GM23338 (cell line): ENCODE measurements at regions not wholly inside any gene's neighbourhood (a gene's known extent, or its start where the extent isn't known, plus 50 kb on each side); places are given as distances from the start of the nearest gene placed in this dataset.

ENCODE experiments used
- ATAC-seq: fragments of 200-7000 bp; cut with Tn5 transposase; 3 replicates; pipeline ENCODE4 v1.9.1; 2020
- DNase-seq: peaks from one replicate; pipeline ENCODE4 v3.0.0-alpha.2; 2015; ENCODE audit warnings: low spot score
- H2AFZ ChIP-seq: fragments of 200-600 bp; sonication (generic); 2 replicates; pipeline ENCODE4 v1.8.0; 2016; ENCODE audit warnings: antibody characterized with exemption, mild to moderate bottlenecking, moderate library complexity
- H3F3A ChIP-seq: fragments of 200-600 bp; sonication (generic); replicated peaks from 2 replicates; pipeline ENCODE4 v1.8.0; 2017; ENCODE audit warnings: antibody characterized with exemption, mixed run types, low read depth
- H3K27ac ChIP-seq: fragments of 200-600 bp; sonication (generic); 2 replicates; pipeline ENCODE4 v1.6.1; 2016; ENCODE audit warnings: low read depth
- H3K27me3 ChIP-seq: fragments of 200-600 bp; sonication (generic); 2 replicates; pipeline ENCODE4 v1.8.0; 2016; ENCODE audit warnings: mild to moderate bottlenecking, mixed run types, moderate library complexity; ENCODE audit not compliant: insufficient read depth
- H3K36me3 ChIP-seq: fragments of 200-600 bp; sonication (generic); 2 replicates; pipeline ENCODE4 v1.8.0; 2016; ENCODE audit warnings: mild to moderate bottlenecking; ENCODE audit not compliant: insufficient read depth
- H3K4me1 ChIP-seq: fragments of 200-600 bp; sonication (generic); 2 replicates; pipeline ENCODE4 v1.8.0; 2016; ENCODE audit warnings: mild to moderate bottlenecking, moderate library complexity; ENCODE audit not compliant: insufficient read depth
- H3K4me2 ChIP-seq: fragments of 200-600 bp; sonication (generic); 2 replicates; pipeline ENCODE4 v1.7.1; 2017; ENCODE audit warnings: mixed run types
- H3K4me3 ChIP-seq: fragments of 200-600 bp; sonication (generic); 2 replicates; pipeline ENCODE4 v1.6.1; 2016; ENCODE audit warnings: mixed run types
- H3K79me2 ChIP-seq: fragments of 200-600 bp; sonication (generic); replicated peaks from 2 replicates; pipeline ENCODE4 v1.8.0; 2017; ENCODE audit warnings: mild to moderate bottlenecking; ENCODE audit not compliant: insufficient read depth
- H3K9me2 ChIP-seq: fragments of 200-600 bp; sonication (generic); 2 replicates; pipeline ENCODE4 v1.8.0; 2017; ENCODE audit not compliant: insufficient read depth
- H4K20me1 ChIP-seq: fragments of 200-600 bp; sonication (generic); replicated peaks from 2 replicates; pipeline ENCODE4 v1.8.0; 2017; ENCODE audit warnings: mild to moderate bottlenecking; ENCODE audit not compliant: insufficient read depth
- H3K27ac Mint-ChIP-seq: 2 replicates; pipeline ENCODE4 v1.8.0; 2020; ENCODE audit warnings: inconsistent platforms, mild to moderate bottlenecking, moderate library complexity, mixed read lengths
- H3K27me3 Mint-ChIP-seq: 3 replicates; pipeline ENCODE4 v1.8.0; 2022; ENCODE audit warnings: low read depth, mild to moderate bottlenecking, moderate library complexity, mixed read lengths, inconsistent platforms; ENCODE audit not compliant: insufficient read depth, poor library complexity
- H3K36me3 Mint-ChIP-seq: 3 replicates; pipeline ENCODE4 v1.8.0; 2021; ENCODE audit warnings: low read depth, mild to moderate bottlenecking, inconsistent platforms, moderate library complexity, mixed read lengths
- H3K4me1 Mint-ChIP-seq: 3 replicates; pipeline ENCODE4 v1.8.0; 2020; ENCODE audit warnings: mild to moderate bottlenecking, inconsistent platforms, mixed read lengths
- H3K4me3 Mint-ChIP-seq: 3 replicates; pipeline ENCODE4 v1.8.0; 2021; ENCODE audit warnings: moderate library complexity, mild to moderate bottlenecking, inconsistent platforms, mixed read lengths
- H3K9me3 Mint-ChIP-seq: 3 replicates; pipeline ENCODE4 v1.8.0; 2020; ENCODE audit warnings: moderate library complexity, mild to moderate bottlenecking, inconsistent platforms, mixed read lengths
- JUNB ChIP-seq: IDR thresholded peaks from one replicate; pipeline ENCODE4 v1.6.1; 2016; ENCODE audit warnings: antibody characterized with exemption; ENCODE audit not compliant: unreplicated experiment
- NANOG ChIP-seq: IDR thresholded peaks from 2 replicates; pipeline ENCODE4 v1.6.1; 2016; ENCODE audit warnings: antibody characterized with exemption, borderline replicate concordance
- STAT1 ChIP-seq: IDR thresholded peaks from one replicate; pipeline ENCODE4 v1.6.1; 2016; ENCODE audit warnings: antibody characterized with exemption; ENCODE audit not compliant: unreplicated experiment
- ZNF331 ChIP-seq: fragments of 250-450 bp; sonication (Bioruptor Pico); IDR thresholded peaks from 2 replicates; pipeline ENCODE4 v1.5.0; 2020; ENCODE audit warnings: low read depth, mild to moderate bottlenecking, moderate library complexity
- TF ChIP-seq, protein P1 (sequence below): fragments of 250-450 bp; sonication (Bioruptor Pico); IDR thresholded peaks from 2 replicates; pipeline ENCODE4 v1.5.0; 2020; ENCODE audit warnings: mild to moderate bottlenecking, moderate library complexity
- TF ChIP-seq, protein P2 (sequence below), 2 experiments: fragments of 200-600 bp in 1 of 2; sonication (generic) in 1 of 2; conservative IDR thresholded peaks; 2 replicates each; pipeline versions ENCODE4 v1.5.1 to v1.6.1; 2016 to 2017; ENCODE audit warnings: antibody characterized with exemption in 2 of 2, low read depth in 2 of 2, mild to moderate bottlenecking in 2 of 2, moderate library complexity in 1 of 2
- TF ChIP-seq, protein P3 (sequence below): IDR thresholded peaks from one replicate; pipeline ENCODE4 v1.6.1; 2018; ENCODE audit warnings: antibody characterized with exemption; ENCODE audit not compliant: unreplicated experiment

DNA sequence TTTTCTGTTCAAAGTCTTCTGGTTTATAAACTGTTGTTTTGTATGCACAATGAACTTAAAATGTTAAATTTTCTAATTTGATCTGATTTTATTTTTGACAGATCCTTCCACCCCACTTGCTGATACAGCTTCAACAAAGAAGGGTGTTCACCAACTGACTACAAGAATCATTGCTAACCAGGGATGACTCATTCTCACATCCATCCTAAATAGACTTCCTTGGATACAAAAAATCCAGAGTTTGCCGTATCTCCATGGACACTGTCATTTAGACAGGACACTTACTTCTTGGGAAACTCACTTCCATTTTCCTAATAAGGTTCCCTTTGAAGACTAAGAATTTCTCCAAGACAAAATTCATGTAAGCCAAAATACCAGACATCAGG lies 111.6 kb upstream of the NWD2 start (continued):
- TF ChIP-seq, protein P1, sequence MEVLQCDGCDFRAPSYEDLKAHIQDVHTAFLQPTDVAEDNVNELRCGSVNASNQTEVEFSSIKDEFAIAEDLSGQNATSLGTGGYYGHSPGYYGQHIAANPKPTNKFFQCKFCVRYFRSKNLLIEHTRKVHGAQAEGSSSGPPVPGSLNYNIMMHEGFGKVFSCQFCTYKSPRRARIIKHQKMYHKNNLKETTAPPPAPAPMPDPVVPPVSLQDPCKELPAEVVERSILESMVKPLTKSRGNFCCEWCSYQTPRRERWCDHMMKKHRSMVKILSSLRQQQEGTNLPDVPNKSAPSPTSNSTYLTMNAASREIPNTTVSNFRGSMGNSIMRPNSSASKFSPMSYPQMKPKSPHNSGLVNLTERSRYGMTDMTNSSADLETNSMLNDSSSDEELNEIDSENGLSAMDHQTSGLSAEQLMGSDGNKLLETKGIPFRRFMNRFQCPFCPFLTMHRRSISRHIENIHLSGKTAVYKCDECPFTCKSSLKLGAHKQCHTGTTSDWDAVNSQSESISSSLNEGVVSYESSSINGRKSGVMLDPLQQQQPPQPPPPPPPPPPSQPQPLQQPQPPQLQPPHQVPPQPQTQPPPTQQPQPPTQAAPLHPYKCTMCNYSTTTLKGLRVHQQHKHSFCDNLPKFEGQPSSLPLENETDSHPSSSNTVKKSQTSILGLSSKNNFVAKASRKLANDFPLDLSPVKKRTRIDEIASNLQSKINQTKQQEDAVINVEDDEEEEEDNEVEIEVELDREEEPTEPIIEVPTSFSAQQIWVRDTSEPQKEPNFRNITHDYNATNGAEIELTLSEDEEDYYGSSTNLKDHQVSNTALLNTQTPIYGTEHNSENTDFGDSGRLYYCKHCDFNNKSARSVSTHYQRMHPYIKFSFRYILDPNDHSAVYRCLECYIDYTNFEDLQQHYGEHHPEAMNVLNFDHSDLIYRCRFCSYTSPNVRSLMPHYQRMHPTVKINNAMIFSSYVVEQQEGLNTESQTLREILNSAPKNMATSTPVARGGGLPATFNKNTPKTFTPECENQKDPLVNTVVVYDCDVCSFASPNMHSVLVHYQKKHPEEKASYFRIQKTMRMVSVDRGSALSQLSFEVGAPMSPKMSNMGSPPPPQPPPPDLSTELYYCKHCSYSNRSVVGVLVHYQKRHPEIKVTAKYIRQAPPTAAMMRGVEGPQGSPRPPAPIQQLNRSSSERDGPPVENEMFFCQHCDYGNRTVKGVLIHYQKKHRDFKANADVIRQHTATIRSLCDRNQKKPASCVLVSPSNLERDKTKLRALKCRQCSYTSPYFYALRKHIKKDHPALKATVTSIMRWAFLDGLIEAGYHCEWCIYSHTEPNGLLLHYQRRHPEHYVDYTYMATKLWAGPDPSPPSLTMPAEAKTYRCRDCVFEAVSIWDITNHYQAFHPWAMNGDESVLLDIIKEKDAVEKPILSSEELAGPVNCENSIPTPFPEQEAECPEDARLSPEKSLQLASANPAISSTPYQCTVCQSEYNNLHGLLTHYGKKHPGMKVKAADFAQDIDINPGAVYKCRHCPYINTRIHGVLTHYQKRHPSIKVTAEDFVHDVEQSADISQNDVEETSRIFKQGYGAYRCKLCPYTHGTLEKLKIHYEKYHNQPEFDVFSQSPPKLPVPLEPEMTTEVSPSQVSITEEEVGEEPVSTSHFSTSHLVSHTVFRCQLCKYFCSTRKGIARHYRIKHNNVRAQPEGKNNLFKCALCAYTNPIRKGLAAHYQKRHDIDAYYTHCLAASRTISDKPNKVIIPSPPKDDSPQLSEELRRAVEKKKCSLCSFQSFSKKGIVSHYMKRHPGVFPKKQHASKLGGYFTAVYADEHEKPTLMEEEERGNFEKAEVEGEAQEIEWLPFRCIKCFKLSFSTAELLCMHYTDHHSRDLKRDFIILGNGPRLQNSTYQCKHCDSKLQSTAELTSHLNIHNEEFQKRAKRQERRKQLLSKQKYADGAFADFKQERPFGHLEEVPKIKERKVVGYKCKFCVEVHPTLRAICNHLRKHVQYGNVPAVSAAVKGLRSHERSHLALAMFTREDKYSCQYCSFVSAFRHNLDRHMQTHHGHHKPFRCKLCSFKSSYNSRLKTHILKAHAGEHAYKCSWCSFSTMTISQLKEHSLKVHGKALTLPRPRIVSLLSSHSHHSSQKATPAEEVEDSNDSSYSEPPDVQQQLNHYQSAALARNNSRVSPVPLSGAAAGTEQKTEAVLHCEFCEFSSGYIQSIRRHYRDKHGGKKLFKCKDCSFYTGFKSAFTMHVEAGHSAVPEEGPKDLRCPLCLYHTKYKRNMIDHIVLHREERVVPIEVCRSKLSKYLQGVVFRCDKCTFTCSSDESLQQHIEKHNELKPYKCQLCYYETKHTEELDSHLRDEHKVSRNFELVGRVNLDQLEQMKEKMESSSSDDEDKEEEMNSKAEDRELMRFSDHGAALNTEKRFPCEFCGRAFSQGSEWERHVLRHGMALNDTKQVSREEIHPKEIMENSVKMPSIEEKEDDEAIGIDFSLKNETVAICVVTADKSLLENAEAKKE, result no peak
- TF ChIP-seq JUNB, result no peak

DNA sequence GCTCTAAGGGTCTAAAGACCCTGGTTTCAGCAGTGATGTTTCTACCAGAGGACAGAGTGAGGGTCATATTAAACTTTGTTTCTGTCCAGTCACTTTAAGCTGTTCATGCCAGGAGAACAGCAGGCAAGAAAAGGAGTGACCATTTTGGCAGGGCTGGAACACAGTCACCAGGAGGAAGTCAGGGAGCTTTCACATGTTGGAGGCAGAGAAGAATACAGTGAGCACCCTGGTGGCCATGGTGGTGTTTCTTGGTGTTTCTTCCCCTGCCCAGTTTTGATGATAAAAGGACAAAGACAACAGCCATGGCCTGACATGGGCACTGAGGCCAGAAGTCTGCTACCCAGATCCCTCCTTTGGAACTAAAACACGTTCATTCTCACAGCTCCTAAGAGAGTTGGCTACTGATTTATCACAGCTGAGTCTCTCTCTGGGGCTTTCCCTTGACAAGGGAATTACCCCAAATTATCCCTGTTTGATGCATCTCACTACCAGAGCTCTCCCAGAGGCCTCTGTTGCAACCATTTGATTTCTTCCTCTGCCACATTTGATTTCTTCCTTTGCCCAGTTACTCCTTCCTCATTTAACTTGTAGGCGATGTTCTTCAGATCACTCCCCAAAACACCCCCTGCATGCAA lies 106.4 kb upstream of the NWD2 start:
- DNase-seq (no peak), ATAC-seq (no peak)
- no peak overlapping the region for H3K4me2 ChIP-seq
- H3K4me3 ChIP-seq, result no peak overlapping the region
- no peaks in the 10 kb centered on the region for H3K27me3 ChIP-seq
- H4K20me1 ChIP-seq, result no peaks in the 10 kb centered on the region
- no peaks in the 10 kb centered on the region for H3K4me1 ChIP-seq
- no peaks in the 10 kb centered on the region for H3K4me1 Mint-ChIP-seq
- H3K36me3 ChIP-seq, result no peaks in the 10 kb centered on the region
- no peak overlapping the region for H3K27ac Mint-ChIP-seq
- no peak overlapping the region for H3K4me3 Mint-ChIP-seq
- H3K79me2 ChIP-seq, result no peaks in the 10 kb centered on the region
- H3F3A ChIP-seq, result no peaks in the 10 kb centered on the region
- no peak overlapping the region for H2AFZ ChIP-seq
- H3K27me3 Mint-ChIP-seq, result peaks cover 4% of the 10 kb centered on the region
- no peak overlapping the region for H3K27ac ChIP-seq
- no peaks in the 10 kb centered on the region for H3K9me3 Mint-ChIP-seq
- no peaks in the 10 kb centered on the region for H3K36me3 Mint-ChIP-seq
- no peaks in the 10 kb centered on the region for H3K9me2 ChIP-seq
- TF ChIP-seq NANOG (no peak), JUNB (no peak), STAT1 (no peak), ZNF331 (CRISPR knock-in tag) (no peak)
- TF ChIP-seq, protein P2, sequence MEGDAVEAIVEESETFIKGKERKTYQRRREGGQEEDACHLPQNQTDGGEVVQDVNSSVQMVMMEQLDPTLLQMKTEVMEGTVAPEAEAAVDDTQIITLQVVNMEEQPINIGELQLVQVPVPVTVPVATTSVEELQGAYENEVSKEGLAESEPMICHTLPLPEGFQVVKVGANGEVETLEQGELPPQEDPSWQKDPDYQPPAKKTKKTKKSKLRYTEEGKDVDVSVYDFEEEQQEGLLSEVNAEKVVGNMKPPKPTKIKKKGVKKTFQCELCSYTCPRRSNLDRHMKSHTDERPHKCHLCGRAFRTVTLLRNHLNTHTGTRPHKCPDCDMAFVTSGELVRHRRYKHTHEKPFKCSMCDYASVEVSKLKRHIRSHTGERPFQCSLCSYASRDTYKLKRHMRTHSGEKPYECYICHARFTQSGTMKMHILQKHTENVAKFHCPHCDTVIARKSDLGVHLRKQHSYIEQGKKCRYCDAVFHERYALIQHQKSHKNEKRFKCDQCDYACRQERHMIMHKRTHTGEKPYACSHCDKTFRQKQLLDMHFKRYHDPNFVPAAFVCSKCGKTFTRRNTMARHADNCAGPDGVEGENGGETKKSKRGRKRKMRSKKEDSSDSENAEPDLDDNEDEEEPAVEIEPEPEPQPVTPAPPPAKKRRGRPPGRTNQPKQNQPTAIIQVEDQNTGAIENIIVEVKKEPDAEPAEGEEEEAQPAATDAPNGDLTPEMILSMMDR (conservative IDR thresholded peaks at IDR 0.05; ENCODE audit: low read depth in 2 of 2), result no peak
- TF ChIP-seq, protein P3, sequence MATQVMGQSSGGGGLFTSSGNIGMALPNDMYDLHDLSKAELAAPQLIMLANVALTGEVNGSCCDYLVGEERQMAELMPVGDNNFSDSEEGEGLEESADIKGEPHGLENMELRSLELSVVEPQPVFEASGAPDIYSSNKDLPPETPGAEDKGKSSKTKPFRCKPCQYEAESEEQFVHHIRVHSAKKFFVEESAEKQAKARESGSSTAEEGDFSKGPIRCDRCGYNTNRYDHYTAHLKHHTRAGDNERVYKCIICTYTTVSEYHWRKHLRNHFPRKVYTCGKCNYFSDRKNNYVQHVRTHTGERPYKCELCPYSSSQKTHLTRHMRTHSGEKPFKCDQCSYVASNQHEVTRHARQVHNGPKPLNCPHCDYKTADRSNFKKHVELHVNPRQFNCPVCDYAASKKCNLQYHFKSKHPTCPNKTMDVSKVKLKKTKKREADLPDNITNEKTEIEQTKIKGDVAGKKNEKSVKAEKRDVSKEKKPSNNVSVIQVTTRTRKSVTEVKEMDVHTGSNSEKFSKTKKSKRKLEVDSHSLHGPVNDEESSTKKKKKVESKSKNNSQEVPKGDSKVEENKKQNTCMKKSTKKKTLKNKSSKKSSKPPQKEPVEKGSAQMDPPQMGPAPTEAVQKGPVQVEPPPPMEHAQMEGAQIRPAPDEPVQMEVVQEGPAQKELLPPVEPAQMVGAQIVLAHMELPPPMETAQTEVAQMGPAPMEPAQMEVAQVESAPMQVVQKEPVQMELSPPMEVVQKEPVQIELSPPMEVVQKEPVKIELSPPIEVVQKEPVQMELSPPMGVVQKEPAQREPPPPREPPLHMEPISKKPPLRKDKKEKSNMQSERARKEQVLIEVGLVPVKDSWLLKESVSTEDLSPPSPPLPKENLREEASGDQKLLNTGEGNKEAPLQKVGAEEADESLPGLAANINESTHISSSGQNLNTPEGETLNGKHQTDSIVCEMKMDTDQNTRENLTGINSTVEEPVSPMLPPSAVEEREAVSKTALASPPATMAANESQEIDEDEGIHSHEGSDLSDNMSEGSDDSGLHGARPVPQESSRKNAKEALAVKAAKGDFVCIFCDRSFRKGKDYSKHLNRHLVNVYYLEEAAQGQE, result no peak
